Chondrocyte (in vitro differentiated cells): ENCODE measurements at regions not wholly inside any gene's neighbourhood (a gene's known extent, or its start where the extent isn't known, plus 50 kb on each side); places are given as distances from the start of the nearest gene placed in this dataset.
"Not testable (repeated sequence)": the region's sequence is repeated elsewhere in the genome, so short reads cannot be mapped to it uniquely, and the experiment has no call there.

Experiments
- DNase-seq: peaks from one replicate; pipeline ENCODE4 v3.0.0; 2021; ENCODE audit warnings: mixed read lengths, low spot score
- H3K27ac Mint-ChIP-seq: one replicate; pipeline ENCODE4 v1.8.0; 2021; ENCODE audit warnings: mild to moderate bottlenecking, moderate library complexity, mixed read lengths; ENCODE audit not compliant: unreplicated experiment
- H3K27me3 Mint-ChIP-seq: 2 replicates; pipeline ENCODE4 v1.8.0; 2021; ENCODE audit warnings: low read depth, mixed read lengths
- H3K36me3 Mint-ChIP-seq: 2 replicates; pipeline ENCODE4 v1.8.0; 2021; ENCODE audit warnings: low read depth, mixed read lengths
- H3K4me1 Mint-ChIP-seq: 2 replicates; pipeline ENCODE4 v1.8.0; 2021; ENCODE audit warnings: low read depth, mild to moderate bottlenecking, mixed read lengths
- H3K4me3 Mint-ChIP-seq: one replicate; pipeline ENCODE4 v1.8.0; 2021; ENCODE audit warnings: mild to moderate bottlenecking, moderate library complexity, mixed read lengths; ENCODE audit not compliant: unreplicated experiment
- H3K9me3 Mint-ChIP-seq: 2 replicates; pipeline ENCODE4 v1.8.0; 2021; ENCODE audit warnings: low read depth, mixed read lengths
- TF ChIP-seq, protein P1 (sequence below): fragments of 200-600 bp; sonication (generic); IDR thresholded peaks from 2 replicates; pipeline ENCODE4 v1.5.0; 2021; ENCODE audit warnings: antibody characterized with exemption, mild to moderate bottlenecking, moderate library complexity

DNA sequence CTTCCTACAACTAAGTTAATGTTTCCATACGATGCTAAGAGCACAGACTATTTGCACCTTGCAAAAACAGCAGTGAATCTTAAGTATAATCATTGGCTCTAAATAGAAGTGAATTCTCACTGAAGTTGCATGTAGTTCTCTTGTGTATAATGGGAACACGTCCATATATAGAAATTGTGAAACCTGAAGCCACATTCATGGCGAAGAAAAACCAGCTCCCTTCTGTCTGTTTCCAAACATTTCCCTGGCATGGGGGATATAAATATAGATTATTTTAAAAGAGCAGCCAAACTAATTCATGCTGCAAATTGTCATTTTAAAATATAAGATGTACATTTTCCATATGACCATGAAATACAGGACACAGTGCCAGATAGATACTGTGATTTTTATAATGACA is 71.1 kb downstream of the TRAM1L1 start:
- TF ChIP-seq, protein P1, sequence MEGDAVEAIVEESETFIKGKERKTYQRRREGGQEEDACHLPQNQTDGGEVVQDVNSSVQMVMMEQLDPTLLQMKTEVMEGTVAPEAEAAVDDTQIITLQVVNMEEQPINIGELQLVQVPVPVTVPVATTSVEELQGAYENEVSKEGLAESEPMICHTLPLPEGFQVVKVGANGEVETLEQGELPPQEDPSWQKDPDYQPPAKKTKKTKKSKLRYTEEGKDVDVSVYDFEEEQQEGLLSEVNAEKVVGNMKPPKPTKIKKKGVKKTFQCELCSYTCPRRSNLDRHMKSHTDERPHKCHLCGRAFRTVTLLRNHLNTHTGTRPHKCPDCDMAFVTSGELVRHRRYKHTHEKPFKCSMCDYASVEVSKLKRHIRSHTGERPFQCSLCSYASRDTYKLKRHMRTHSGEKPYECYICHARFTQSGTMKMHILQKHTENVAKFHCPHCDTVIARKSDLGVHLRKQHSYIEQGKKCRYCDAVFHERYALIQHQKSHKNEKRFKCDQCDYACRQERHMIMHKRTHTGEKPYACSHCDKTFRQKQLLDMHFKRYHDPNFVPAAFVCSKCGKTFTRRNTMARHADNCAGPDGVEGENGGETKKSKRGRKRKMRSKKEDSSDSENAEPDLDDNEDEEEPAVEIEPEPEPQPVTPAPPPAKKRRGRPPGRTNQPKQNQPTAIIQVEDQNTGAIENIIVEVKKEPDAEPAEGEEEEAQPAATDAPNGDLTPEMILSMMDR: no peak
- Mint-ChIP-seq H3K36me3 (no peaks in the 10 kb centered on the region), H3K9me3 (peaks cover 3% of the 10 kb centered on the region), H3K4me1 (no peaks in the 10 kb centered on the region), H3K27ac (no peak overlapping the region), H3K4me3 (no peak overlapping the region), H3K27me3 (no peaks in the 10 kb centered on the region)
- DNase-seq: no peak

GRCh38 chr4:117010671-117011070 is 74.7 kb downstream of the TRAM1L1 start:
- no peak for DNase-seq
- no peaks in the 10 kb centered on the region for H3K27me3 Mint-ChIP-seq
- H3K27ac Mint-ChIP-seq: no peak overlapping the region
- no peaks in the 10 kb centered on the region for H3K4me1 Mint-ChIP-seq
- no peak overlapping the region for H3K4me3 Mint-ChIP-seq
- TF ChIP-seq, protein P1: no peak
- no peaks in the 10 kb centered on the region for H3K36me3 Mint-ChIP-seq
- H3K9me3 Mint-ChIP-seq: peaks cover 3% of the 10 kb centered on the region

GRCh38 chr4:117001077-117001476 is 84.3 kb downstream of the TRAM1L1 start:
- DNase-seq: no peak
- Mint-ChIP-seq H3K9me3 (no peaks in the 10 kb centered on the region), H3K4me1 (no peaks in the 10 kb centered on the region), H3K27ac (no peak overlapping the region), H3K4me3 (no peak overlapping the region), H3K36me3 (no peaks in the 10 kb centered on the region), H3K27me3 (peaks cover under 1% of the 10 kb centered on the region)
- TF ChIP-seq, protein P1: no peak

DNA sequence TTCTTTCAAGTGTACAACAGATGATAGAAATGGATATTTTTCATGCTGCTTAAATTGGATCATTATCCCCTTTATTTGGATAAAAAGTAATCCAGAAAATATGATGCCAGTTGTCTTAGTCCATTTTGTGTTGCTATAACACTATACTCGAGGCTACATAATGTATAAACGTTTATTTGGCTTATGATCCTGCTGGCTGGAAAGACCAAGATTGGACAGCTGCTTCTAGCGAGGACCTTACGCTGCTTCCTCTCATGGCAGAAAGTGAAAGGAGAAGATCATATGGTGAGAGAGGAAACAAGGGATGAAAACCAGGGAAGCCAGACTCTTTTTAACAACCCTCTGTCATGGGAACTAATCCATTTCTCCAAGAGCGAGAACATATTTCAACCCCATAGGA is 102.7 kb downstream of the TRAM1L1 start:
- no peak for DNase-seq
- TF ChIP-seq, protein P1: no peak
- Mint-ChIP-seq H3K4me1 (no peaks in the 10 kb centered on the region), H3K4me3 (no peak overlapping the region), H3K36me3 (no peaks in the 10 kb centered on the region), H3K9me3 (no peaks in the 10 kb centered on the region), H3K27ac (no peak overlapping the region), H3K27me3 (no peaks in the 10 kb centered on the region)

- DNase-seq, H3K4me3 Mint-ChIP-seq, H3K27me3 Mint-ChIP-seq: not testable (repeated sequence)
Measured at GRCh38 chr4:116980436-116980835, 104.9 kb downstream of the TRAM1L1 start.

DNA sequence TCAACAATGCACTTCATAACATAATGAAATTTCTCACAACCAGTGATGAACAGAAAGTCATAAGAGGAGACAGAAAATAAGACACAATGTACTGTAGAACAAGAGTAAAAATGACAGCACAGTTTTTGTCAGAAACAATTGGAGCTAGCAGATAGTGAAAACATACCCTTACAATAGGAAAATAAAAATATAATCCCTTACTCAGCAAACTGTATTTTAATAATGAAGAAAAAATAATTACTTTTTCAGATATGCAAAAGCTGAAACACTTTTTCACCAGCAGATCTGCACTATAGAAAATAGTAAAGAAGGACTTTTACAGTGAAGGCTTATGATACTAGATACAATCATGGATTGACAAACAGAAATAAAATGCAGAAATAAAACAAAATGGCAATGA is 126.3 kb downstream of the TRAM1L1 start:
- no peak for DNase-seq
- Mint-ChIP-seq H3K9me3 (no peaks in the 10 kb centered on the region), H3K4me1 (no peaks in the 10 kb centered on the region), H3K4me3 (no peak overlapping the region), H3K27ac (no peak overlapping the region), H3K36me3 (peaks cover 1% of the 10 kb centered on the region), H3K27me3 (peaks cover 7% of the 10 kb centered on the region)
- TF ChIP-seq, protein P1: no peak

More at GRCh38 chr4:116980436-116980835, 104.9 kb downstream of the TRAM1L1 start:
- not testable (repeated sequence) for H3K9me3 Mint-ChIP-seq, H3K4me1 Mint-ChIP-seq, H3K36me3 Mint-ChIP-seq, H3K27ac Mint-ChIP-seq
